Mucosa of rectum (tissue), 2 donors: ENCODE measurements at regions not wholly inside any gene's neighbourhood (a gene's known extent, or its start where the extent isn't known, plus 50 kb on each side); places are given as distances from the start of the nearest gene placed in this dataset.

Experiments used
- H3K27ac ChIP-seq, 2 donors: one replicate each; pipeline ENCODE4 v1.7.0; 2013; ENCODE audit warnings: inconsistent platforms in 2 of 2, low read depth in 2 of 2, low read length in 2 of 2
- H3K27me3 ChIP-seq, 2 donors: one replicate each; pipeline ENCODE4 v1.7.0; 2013; ENCODE audit warnings: low read length in 2 of 2; ENCODE audit not compliant: control insufficient read depth in 2 of 2, insufficient read depth in 2 of 2
- H3K36me3 ChIP-seq, 2 donors: one replicate each; pipeline ENCODE4 v1.7.0; 2013; ENCODE audit warnings: low read length in 2 of 2; ENCODE audit not compliant: control insufficient read depth in 2 of 2, insufficient read depth in 2 of 2
- H3K4me1 ChIP-seq, 2 donors: one replicate each; pipeline ENCODE4 v1.7.0; 2013; ENCODE audit warnings: low read length in 2 of 2, mild to moderate bottlenecking in 1 of 2; ENCODE audit not compliant: control insufficient read depth in 2 of 2, insufficient read depth in 2 of 2
- H3K4me3 ChIP-seq, 2 donors: one replicate each; pipeline ENCODE4 v1.7.0; 2013; ENCODE audit warnings: low read length in 2 of 2
- H3K9ac ChIP-seq, 2 donors: one replicate each; pipeline ENCODE4 v1.7.0; 2013; ENCODE audit warnings: low read length in 2 of 2, low read depth in 1 of 2, mild to moderate bottlenecking in 1 of 2
- H3K9me3 ChIP-seq, 2 donors: one replicate each; pipeline ENCODE4 v1.7.0; 2013; ENCODE audit warnings: low read length in 2 of 2; ENCODE audit not compliant: control insufficient read depth in 2 of 2
- donor health status: healthy.
- donor health status: Normal muscosa, but diverticular disease.

DNA sequence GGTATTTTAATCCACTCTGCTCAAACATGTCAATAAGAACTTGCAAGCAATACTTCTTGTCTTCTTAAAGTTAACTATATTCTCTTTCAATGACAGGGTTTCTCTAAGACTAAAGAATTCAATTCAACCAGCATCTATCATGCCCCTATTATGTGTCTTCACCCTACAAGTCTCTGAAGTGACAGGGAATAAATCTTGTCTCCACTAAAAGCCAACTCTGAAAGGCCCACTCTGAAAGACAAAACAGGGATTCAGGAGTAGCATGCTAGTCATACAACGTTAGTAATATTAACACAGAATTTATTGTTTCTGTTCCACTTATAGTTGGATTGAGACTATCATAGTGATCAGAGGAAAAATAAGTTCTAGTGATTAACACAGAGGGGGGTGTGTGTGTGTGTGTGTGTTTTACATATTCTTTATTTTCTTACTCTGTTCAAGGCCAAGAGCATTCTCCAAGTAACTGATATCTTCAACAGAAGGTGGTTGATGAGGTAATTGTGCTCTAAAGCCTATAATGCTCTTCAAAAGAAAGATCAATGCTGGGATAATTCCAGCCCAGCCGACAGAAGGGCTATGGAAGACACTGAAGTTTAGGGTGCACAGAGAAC, 122.4 kb upstream of the DCLK2 start:
- Histone ChIP-seq H3K4me1 (no peaks in the 10 kb centered on the region), H3K27me3 (no peaks in the 10 kb centered on the region), H3K9me3 (no peaks in the 10 kb centered on the region), H3K27ac (no peak overlapping the region), H3K9ac (no peak overlapping the region), H3K4me3 (no peak overlapping the region), H3K36me3 (no peaks in the 10 kb centered on the region)

DNA sequence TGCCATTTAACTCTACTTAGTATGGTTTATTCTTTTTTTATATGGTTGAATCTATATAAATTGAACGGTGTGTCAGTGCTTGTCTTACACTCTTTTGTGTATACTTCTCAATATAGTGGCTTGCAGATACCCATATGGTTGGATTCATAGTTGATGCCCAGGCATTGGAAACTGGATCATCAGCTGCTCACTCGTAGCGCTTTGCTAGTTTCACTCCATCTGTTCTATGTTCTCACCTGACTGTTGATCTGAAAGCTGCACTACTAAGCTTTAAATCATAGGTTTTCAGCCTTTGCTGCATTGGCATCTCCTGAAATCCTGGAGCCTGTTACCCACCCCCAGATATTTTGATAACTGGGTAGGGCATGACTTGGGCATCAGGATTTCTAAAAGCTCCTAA, 121.6 kb upstream of the DCLK2 start:
- Histone ChIP-seq H3K27ac (no peak overlapping the region), H3K4me1 (no peaks in the 10 kb centered on the region), H3K9ac (no peak overlapping the region), H3K27me3 (no peaks in the 10 kb centered on the region), H3K36me3 (no peaks in the 10 kb centered on the region), H3K9me3 (no peaks in the 10 kb centered on the region), H3K4me3 (no peak overlapping the region)

GRCh38 chr4:149961876-149962597, 116.2 kb upstream of the DCLK2 start:
- Histone ChIP-seq H3K27ac (peak overlapping the region in 1 of 2 donors; percentile 60), H3K27me3 (no peaks in the 10 kb centered on the region), H3K9me3 (no peaks in the 10 kb centered on the region), H3K4me3 (peak overlapping the region; percentile 14 to 16), H3K36me3 (no peaks in the 10 kb centered on the region), H3K9ac (no peak overlapping the region), H3K4me1 (peaks cover 2% of the 10 kb centered on the region in 2 donors)

- H3K4me1 ChIP-seq, result peaks cover 2% of the 10 kb centered on the region in 2 donors
These were observed 114.0 kb upstream of the DCLK2 start for GRCh38 chr4:149964001-149964796.

GRCh38 chr4:149965206-149965605, 113.0 kb upstream of the DCLK2 start:
- Histone ChIP-seq H3K9me3 (no peaks in the 10 kb centered on the region), H3K4me3 (peak overlapping the region in 1 of 2 donors; percentile 2), H3K27ac (no peak overlapping the region), H3K36me3 (no peaks in the 10 kb centered on the region), H3K9ac (no peak overlapping the region), H3K27me3 (no peaks in the 10 kb centered on the region), H3K4me1 (peaks cover 2% of the 10 kb centered on the region in 2 donors)

More at GRCh38 chr4:149964001-149964796, 114.0 kb upstream of the DCLK2 start:
- H3K27me3 ChIP-seq, result no peaks in the 10 kb centered on the region
- H3K27ac ChIP-seq, result peak overlapping the region in 1 of 2 donors; percentile 21
- H3K9me3 ChIP-seq, result no peaks in the 10 kb centered on the region
- H3K9ac ChIP-seq, result no peak overlapping the region
- H3K36me3 ChIP-seq, result no peaks in the 10 kb centered on the region
- peak overlapping the region; percentile 15 to 34 for H3K4me3 ChIP-seq

GRCh38 chr4:149972407-149972806, 105.8 kb upstream of the DCLK2 start:
- Histone ChIP-seq H3K4me1 (no peaks in the 10 kb centered on the region), H3K9ac (no peak overlapping the region), H3K27me3 (no peaks in the 10 kb centered on the region), H3K4me3 (no peak overlapping the region), H3K27ac (no peak overlapping the region), H3K9me3 (no peaks in the 10 kb centered on the region), H3K36me3 (no peaks in the 10 kb centered on the region)

DNA sequence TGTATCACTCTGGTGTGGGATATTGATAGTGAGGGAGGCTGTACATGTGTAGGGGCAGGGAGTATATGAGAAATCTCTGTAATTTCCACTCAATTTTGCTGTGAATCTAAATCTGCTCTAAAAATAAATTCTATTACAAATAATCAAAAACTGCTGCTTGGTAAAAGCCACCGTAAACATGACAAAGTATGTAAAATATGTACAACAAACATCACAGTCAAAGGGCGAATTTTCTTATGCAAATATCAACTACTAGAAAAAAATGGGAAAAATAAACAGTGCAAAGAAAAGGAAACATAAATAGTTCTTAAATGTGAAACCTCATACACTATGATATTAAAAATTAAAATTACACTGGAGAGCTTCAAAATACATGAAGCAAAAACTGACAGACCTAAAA, 105.1 kb upstream of the DCLK2 start:
- no peaks in the 10 kb centered on the region for H3K4me1 ChIP-seq
- no peaks in the 10 kb centered on the region for H3K9me3 ChIP-seq
- H3K27me3 ChIP-seq, result no peaks in the 10 kb centered on the region
- H3K9ac ChIP-seq, result no peak overlapping the region
- H3K4me3 ChIP-seq, result no peak overlapping the region
- no peak overlapping the region for H3K27ac ChIP-seq
- no peaks in the 10 kb centered on the region for H3K36me3 ChIP-seq

DNA sequence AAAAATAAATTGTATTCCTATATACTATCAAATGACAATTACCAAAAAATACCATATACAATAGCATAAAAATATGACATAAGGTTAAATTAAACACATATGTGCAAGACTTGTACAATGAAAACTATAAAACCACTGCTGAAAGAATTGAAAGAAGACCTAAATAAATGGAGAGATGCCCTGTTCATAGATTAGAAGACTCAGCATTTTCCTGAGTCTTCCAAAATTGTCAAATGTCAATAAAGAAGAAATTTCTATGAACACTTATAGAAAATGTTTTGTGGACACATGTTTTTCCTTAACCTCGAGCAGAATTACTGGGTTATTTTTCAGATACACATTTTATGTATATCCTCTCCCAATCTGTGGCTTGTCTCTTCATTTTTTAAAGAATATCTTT, 103.1 kb upstream of the DCLK2 start:
- Histone ChIP-seq H3K36me3 (no peaks in the 10 kb centered on the region), H3K9ac (no peak overlapping the region), H3K9me3 (no peaks in the 10 kb centered on the region), H3K4me3 (no peak overlapping the region), H3K27ac (no peak overlapping the region), H3K4me1 (no peaks in the 10 kb centered on the region), H3K27me3 (no peaks in the 10 kb centered on the region)

- Histone ChIP-seq H3K36me3 (no peaks in the 10 kb centered on the region), H3K4me3 (no peak overlapping the region), H3K9ac (no peak overlapping the region), H3K27me3 (no peaks in the 10 kb centered on the region), H3K27ac (no peak overlapping the region), H3K9me3 (no peaks in the 10 kb centered on the region), H3K4me1 (peaks cover 0 to 2% of the 10 kb centered on the region in 2 donors)
These were observed 98.0 kb upstream of the DCLK2 start for GRCh38 chr4:149980121-149980682.

DNA sequence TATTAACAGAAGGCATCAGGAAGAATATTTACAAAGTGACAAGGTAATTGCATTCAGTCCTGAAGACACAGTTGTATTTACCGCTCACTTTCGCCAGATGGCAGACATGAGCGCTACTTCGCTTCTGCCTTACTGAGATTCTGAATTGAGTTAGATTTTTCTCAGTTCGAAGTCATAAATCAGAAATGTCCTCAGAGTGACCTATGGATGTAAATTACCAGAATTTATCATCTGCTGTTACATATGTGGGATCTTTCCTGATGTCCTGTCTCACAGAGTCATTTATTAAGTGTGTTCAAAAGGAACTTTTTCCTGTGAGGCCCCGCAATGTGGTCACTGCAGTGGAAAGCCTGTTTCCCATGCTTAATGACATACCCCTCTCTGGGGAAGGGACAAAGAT, 97.3 kb upstream of the DCLK2 start:
- Histone ChIP-seq H3K36me3 (no peaks in the 10 kb centered on the region), H3K27ac (no peak overlapping the region), H3K4me1 (peaks cover 0 to 2% of the 10 kb centered on the region in 2 donors), H3K27me3 (no peaks in the 10 kb centered on the region), H3K4me3 (no peak overlapping the region), H3K9ac (no peak overlapping the region), H3K9me3 (no peaks in the 10 kb centered on the region)
